ENCODE measurements at regions not wholly inside any gene's neighbourhood (a gene's known extent, or its start where the extent isn't known, plus 50 kb on each side); places are given as distances from the start of the nearest gene placed in this dataset.

- H3K27me3 Mint-ChIP-seq (ENCODE audit: low read depth in 3 of 3) = peaks cover 1 to 10% (median 8%) of the 10 kb centered on the region in 3 donors
- H3K9ac ChIP-seq (ENCODE audit: insufficient read depth, low read length, poor library complexity, severe bottlenecking) = no peak overlapping the region
- H3K36me3 ChIP-seq (replicated peaks in 1 of 2; ENCODE audit: control insufficient read depth in 1 of 2, insufficient read depth in 2 of 2, low read length in 2 of 2) = no peaks in the 10 kb centered on the region
- H2AFZ ChIP-seq (ENCODE audit: insufficient read depth, low read depth, low read length, poor library complexity, severe bottlenecking) = no peak overlapping the region
- no peaks in the 10 kb centered on the region for H3K9me3 Mint-ChIP-seq
- no peak overlapping the region for H3K4me3 Mint-ChIP-seq
- no peaks in the 10 kb centered on the region for H3K27me3 ChIP-seq (ENCODE audit: control insufficient read depth in 2 of 2, insufficient read depth in 2 of 2, low read length in 2 of 2)
- H3K4me1 ChIP-seq (ENCODE audit: control insufficient read depth in 1 of 2, insufficient read depth in 2 of 2, low read length in 2 of 2) = no peaks in the 10 kb centered on the region
- no peak overlapping the region for H3K27ac Mint-ChIP-seq
- DNase-seq = no peak
- intact Hi-C loops (cut with micrococcal nuclease) = no loop called here
- H3K79me2 ChIP-seq (ENCODE audit: insufficient read depth, low read length) = no peaks in the 10 kb centered on the region
- no peak overlapping the region for H3K27ac ChIP-seq (ENCODE audit: low read depth in 1 of 2, low read length in 2 of 2)
- H3K9me3 ChIP-seq (replicated peaks in 1 of 2; ENCODE audit: control insufficient read depth in 1 of 2, insufficient read depth in 1 of 2, low read length in 2 of 2) = no peaks in the 10 kb centered on the region
- H3K4me2 ChIP-seq (replicated peaks; ENCODE audit: extremely low read depth, low read length, poor library complexity, severe bottlenecking) = no peak overlapping the region
- H4K20me1 ChIP-seq (ENCODE audit: insufficient read depth, low read length) = no peaks in the 10 kb centered on the region
- WGBS (ENCODE audit: insufficient coverage) = 96% methylated on average over 11 of the region's 13 CpGs
- H3K4me3 ChIP-seq (replicated peaks in 1 of 3; ENCODE audit: low read depth in 2 of 3, low read length in 3 of 3) = no peak overlapping the region
- H3K4me1 Mint-ChIP-seq = no peaks in the 10 kb centered on the region
- TF ChIP-seq, protein P1, sequence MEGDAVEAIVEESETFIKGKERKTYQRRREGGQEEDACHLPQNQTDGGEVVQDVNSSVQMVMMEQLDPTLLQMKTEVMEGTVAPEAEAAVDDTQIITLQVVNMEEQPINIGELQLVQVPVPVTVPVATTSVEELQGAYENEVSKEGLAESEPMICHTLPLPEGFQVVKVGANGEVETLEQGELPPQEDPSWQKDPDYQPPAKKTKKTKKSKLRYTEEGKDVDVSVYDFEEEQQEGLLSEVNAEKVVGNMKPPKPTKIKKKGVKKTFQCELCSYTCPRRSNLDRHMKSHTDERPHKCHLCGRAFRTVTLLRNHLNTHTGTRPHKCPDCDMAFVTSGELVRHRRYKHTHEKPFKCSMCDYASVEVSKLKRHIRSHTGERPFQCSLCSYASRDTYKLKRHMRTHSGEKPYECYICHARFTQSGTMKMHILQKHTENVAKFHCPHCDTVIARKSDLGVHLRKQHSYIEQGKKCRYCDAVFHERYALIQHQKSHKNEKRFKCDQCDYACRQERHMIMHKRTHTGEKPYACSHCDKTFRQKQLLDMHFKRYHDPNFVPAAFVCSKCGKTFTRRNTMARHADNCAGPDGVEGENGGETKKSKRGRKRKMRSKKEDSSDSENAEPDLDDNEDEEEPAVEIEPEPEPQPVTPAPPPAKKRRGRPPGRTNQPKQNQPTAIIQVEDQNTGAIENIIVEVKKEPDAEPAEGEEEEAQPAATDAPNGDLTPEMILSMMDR (IDR thresholded peaks at IDR 0.05) = no peak
- H3K36me3 Mint-ChIP-seq = no peaks in the 10 kb centered on the region
Observed at GRCh38 chr20:48162621-48163020, 377.3 kb upstream of the SULF2 start.

DNA sequence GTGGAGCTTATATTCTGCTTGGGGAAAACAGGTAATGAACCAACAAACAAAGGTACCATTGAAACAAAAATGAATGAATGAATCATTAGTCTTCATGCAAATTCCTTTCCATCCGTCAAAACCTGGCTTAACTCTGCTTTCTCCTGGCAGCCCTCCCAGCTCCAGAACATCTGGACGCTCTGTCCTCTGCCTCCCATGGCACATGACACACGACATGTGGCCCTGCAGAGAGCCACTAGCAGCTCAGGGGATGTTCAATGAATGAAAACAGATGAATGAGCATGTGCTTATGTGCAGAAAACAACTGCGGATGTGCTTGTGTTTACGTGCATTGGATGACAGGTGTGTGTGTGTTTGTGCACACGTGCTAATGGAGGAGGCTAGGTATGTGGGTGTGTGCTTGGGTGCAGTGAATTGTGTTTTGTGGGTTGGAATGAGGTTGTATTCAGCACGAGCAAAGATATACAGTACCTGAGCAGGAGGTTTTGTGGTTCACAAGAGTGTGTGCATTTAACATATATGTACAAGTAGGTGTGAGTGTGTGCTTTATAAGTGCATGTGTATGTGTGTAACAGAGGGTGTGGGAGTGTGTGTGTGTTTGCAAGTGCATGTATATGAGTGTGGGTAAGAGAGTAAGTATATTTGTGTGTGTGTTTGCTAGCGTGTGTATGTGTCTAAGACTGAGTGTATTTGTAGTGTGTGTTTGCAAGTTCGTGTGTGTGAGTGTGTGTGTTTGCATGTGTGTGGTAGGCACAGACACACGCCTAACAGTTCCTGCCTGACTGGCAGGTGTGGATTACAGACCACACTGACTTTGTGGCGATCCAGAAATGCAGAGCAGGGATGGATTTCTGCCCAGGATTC, 374.1 kb upstream of the SULF2 start:
- H3K4me1 ChIP-seq (ENCODE audit: control insufficient read depth in 1 of 2, insufficient read depth in 2 of 2, low read length in 2 of 2) = no peaks in the 10 kb centered on the region
- H2AFZ ChIP-seq (ENCODE audit: insufficient read depth, low read depth, low read length, poor library complexity, severe bottlenecking) = no peak overlapping the region
- WGBS (ENCODE audit: insufficient coverage) = 76% methylated on average over 11 of the region's 11 CpGs
- H3K4me2 ChIP-seq (replicated peaks; ENCODE audit: extremely low read depth, low read length, poor library complexity, severe bottlenecking) = no peak overlapping the region
- Mint-ChIP-seq H3K9me3 (peaks cover 2 to 21% (median 15%) of the 10 kb centered on the region in 7 donors), H3K4me3 (no peak overlapping the region), H3K27ac (peak overlapping the region in 1 of 7 donors; percentile 3), H3K4me1 (no peaks in the 10 kb centered on the region), H3K27me3 (ENCODE audit: low read depth in 3 of 3) (peaks cover 1 to 9% (median 6%) of the 10 kb centered on the region in 3 donors), H3K36me3 (no peaks in the 10 kb centered on the region)
- peaks cover 10 to 16% of the 10 kb centered on the region in 2 donors for H3K9me3 ChIP-seq (replicated peaks in 1 of 2; ENCODE audit: control insufficient read depth in 1 of 2, insufficient read depth in 1 of 2, low read length in 2 of 2)
- no peak overlapping the region for H3K4me3 ChIP-seq (replicated peaks in 1 of 3; ENCODE audit: low read depth in 2 of 3, low read length in 3 of 3)
- no peaks in the 10 kb centered on the region for H3K27me3 ChIP-seq (ENCODE audit: control insufficient read depth in 2 of 2, insufficient read depth in 2 of 2, low read length in 2 of 2)
- intact Hi-C loops (cut with micrococcal nuclease) = no loop called here
- H3K79me2 ChIP-seq (ENCODE audit: insufficient read depth, low read length) = no peaks in the 10 kb centered on the region
- no peak for DNase-seq
- no peak overlapping the region for H3K27ac ChIP-seq (ENCODE audit: low read depth in 1 of 2, low read length in 2 of 2)
- no peak overlapping the region for H3K9ac ChIP-seq (ENCODE audit: insufficient read depth, low read length, poor library complexity, severe bottlenecking)
- H3K36me3 ChIP-seq (replicated peaks in 1 of 2; ENCODE audit: control insufficient read depth in 1 of 2, insufficient read depth in 2 of 2, low read length in 2 of 2) = no peaks in the 10 kb centered on the region
- TF ChIP-seq, protein P1 (IDR thresholded peaks at IDR 0.05) = no peak
- H4K20me1 ChIP-seq (ENCODE audit: insufficient read depth, low read length) = no peaks in the 10 kb centered on the region

Measured in CD14-positive monocyte (primary cell).